ENCODE measurements at regions not wholly inside any gene's neighbourhood (a gene's known extent, or its start where the extent isn't known, plus 50 kb on each side); places are given as distances from the start of the nearest gene placed in this dataset.

DNA sequence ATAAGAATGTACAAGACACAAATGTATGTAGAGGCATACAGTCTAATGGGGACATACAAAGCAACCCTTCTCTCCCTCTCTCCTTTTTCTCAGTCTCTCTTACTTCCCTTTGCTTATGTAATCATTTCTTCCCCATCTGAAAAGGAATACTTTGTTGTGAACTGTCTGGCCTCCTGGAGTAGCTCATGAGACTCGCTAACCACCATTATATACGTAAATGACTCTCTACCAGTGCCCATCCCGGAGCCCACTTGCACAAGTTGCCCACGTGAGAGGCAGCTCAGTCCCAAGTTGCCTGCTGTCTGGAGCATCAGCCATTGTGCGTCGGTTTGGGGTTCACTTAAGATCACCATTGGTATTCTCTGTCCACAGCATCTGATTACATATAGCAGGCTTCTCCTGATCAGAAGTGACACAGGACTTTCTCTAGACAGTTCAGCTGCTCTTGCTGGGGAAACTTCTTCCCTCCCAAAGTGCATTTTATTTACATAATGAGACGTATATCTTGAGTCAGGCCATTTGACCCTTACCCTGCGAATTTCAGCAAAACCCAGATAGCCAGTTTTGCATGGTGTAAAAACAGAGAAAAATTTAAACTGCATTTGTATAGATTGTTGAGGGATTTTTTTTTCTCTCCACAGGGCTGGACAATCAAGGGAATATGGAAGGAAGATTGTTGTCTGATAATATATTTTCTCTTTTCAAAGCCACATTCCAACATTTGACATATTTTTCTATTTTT is 220.7 kb upstream of the EGLN3 start:
- no peak for DNase-seq
- H3F3A ChIP-seq (ENCODE audit: insufficient read depth, low read depth) = no peaks in the 10 kb centered on the region
- no peak overlapping the region for H2AFZ ChIP-seq
- no peaks in the 10 kb centered on the region for H3K4me1 ChIP-seq (replicated peaks; ENCODE audit: insufficient read depth)
- no peak overlapping the region for H3K4me2 ChIP-seq
- TF ChIP-seq EZH2 (IDR thresholded peaks at IDR 0.05; ENCODE audit: low read depth) = no peak
- TF ChIP-seq, protein P1, sequence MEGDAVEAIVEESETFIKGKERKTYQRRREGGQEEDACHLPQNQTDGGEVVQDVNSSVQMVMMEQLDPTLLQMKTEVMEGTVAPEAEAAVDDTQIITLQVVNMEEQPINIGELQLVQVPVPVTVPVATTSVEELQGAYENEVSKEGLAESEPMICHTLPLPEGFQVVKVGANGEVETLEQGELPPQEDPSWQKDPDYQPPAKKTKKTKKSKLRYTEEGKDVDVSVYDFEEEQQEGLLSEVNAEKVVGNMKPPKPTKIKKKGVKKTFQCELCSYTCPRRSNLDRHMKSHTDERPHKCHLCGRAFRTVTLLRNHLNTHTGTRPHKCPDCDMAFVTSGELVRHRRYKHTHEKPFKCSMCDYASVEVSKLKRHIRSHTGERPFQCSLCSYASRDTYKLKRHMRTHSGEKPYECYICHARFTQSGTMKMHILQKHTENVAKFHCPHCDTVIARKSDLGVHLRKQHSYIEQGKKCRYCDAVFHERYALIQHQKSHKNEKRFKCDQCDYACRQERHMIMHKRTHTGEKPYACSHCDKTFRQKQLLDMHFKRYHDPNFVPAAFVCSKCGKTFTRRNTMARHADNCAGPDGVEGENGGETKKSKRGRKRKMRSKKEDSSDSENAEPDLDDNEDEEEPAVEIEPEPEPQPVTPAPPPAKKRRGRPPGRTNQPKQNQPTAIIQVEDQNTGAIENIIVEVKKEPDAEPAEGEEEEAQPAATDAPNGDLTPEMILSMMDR (conservative IDR thresholded peaks at IDR 0.05) = no peak
- no peaks in the 10 kb centered on the region for H4K20me1 ChIP-seq (ENCODE audit: insufficient read depth)
- H3K79me2 ChIP-seq (ENCODE audit: low read depth) = no peaks in the 10 kb centered on the region
- no TSS peak for BruUV-seq (replicated peaks)
- POLR2A ChIA-PET (ENCODE audit: unreplicated experiment) = interaction anchor here (0.6 kb wide), 1 partner anchor 1425 kb away, joined by 5 read pairs; no protein-coding TSS in a partner anchor
- H3K27me3 ChIP-seq (ENCODE audit: insufficient read depth, low read depth) = no peaks in the 10 kb centered on the region
- no peaks in the 10 kb centered on the region for H3K9me3 ChIP-seq (ENCODE audit: insufficient read depth, low read depth)
- H3K36me3 ChIP-seq (ENCODE audit: low read depth) = no peaks in the 10 kb centered on the region
- H3K4me3 ChIP-seq = no peak overlapping the region
- intact Hi-C loops (cut with micrococcal nuclease; ENCODE audit: unreplicated experiment) = no loop called here
- no peaks in the 10 kb centered on the region for H3K9me2 ChIP-seq (ENCODE audit: insufficient read depth)
- CTCF ChIA-PET = no interaction called here
- H3K27ac ChIP-seq = no peak overlapping the region

DNA sequence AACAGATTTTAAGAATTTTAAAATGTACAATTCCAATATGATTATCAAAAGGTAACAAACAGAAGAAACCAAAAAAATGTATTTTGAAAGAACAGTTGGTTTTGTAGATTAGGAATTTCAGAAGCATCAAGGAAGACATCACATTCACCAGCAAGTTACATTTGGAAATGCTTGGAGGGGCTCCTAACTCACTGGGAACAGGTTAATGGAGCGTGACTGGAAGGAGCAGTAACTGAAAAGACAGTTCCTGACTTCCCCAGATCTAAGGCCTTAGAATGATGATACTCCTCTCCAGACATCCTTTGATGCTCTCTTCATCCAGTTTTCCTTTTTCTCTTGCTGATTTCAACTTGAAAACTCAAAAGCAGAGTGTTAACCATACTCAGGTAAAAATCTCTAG is 220.0 kb upstream of the EGLN3 start:
- no peak for DNase-seq
- no peaks in the 10 kb centered on the region for H3K36me3 ChIP-seq (ENCODE audit: low read depth)
- TF ChIP-seq, protein P1 (conservative IDR thresholded peaks at IDR 0.05) = no peak
- no peak for TF ChIP-seq EZH2 (IDR thresholded peaks at IDR 0.05; ENCODE audit: low read depth)
- H3K79me2 ChIP-seq (ENCODE audit: low read depth) = no peaks in the 10 kb centered on the region
- intact Hi-C loops (cut with micrococcal nuclease; ENCODE audit: unreplicated experiment) = no loop called here
- no peaks in the 10 kb centered on the region for H3K27me3 ChIP-seq (ENCODE audit: insufficient read depth, low read depth)
- H3K4me2 ChIP-seq = no peak overlapping the region
- H3K4me1 ChIP-seq (replicated peaks; ENCODE audit: insufficient read depth) = no peaks in the 10 kb centered on the region
- no peak overlapping the region for H2AFZ ChIP-seq
- no peak overlapping the region for H3K4me3 ChIP-seq
- BruUV-seq (replicated peaks) = no TSS peak
- H3K9me3 ChIP-seq (ENCODE audit: insufficient read depth, low read depth) = no peaks in the 10 kb centered on the region
- no peaks in the 10 kb centered on the region for H3K9me2 ChIP-seq (ENCODE audit: insufficient read depth)
- no peaks in the 10 kb centered on the region for H4K20me1 ChIP-seq (ENCODE audit: insufficient read depth)
- CTCF ChIA-PET = interaction anchor here (0.6 kb wide), 1 partner anchor 1787 kb away, joined by 9 read pairs; no protein-coding TSS in a partner anchor
- no peaks in the 10 kb centered on the region for H3F3A ChIP-seq (ENCODE audit: insufficient read depth, low read depth)
- H3K27ac ChIP-seq = no peak overlapping the region
- POLR2A ChIA-PET (ENCODE audit: unreplicated experiment) = no interaction called here

DNA sequence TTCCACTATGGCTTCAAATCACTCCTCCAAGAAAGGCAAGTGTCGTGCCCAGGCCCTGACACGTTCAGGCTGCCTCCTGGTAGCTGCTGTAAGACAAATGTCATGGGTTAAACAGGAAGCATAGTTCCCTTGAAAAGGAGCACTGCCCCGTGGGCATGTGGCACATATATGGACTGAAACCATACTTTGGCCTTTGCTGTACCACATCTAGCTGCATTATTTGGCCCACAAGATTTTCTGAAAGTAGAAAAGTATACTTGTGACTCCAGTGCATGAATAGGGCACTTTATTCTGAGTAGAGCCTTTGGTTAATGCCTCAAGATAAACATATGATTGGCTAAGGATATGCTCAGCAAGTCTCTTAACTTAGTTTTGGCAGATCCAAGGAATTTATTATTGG is 218.7 kb upstream of the EGLN3 start:
- H2AFZ ChIP-seq = no peak overlapping the region
- no TSS peak for BruUV-seq (replicated peaks)

More for the DNA sequence above, 218.7 kb upstream of the EGLN3 start:
- H3F3A ChIP-seq (ENCODE audit: insufficient read depth, low read depth) = no peaks in the 10 kb centered on the region
- H3K4me2 ChIP-seq = no peak overlapping the region
- H3K27ac ChIP-seq = no peak overlapping the region
- POLR2A ChIA-PET (ENCODE audit: unreplicated experiment) = no interaction called here
- no peaks in the 10 kb centered on the region for H3K36me3 ChIP-seq (ENCODE audit: low read depth)
- DNase-seq = no peak
- H3K79me2 ChIP-seq (ENCODE audit: low read depth) = no peaks in the 10 kb centered on the region
- no peak overlapping the region for H3K4me3 ChIP-seq
- no peaks in the 10 kb centered on the region for H4K20me1 ChIP-seq (ENCODE audit: insufficient read depth)
- CTCF ChIA-PET = no interaction called here
- intact Hi-C loops (cut with micrococcal nuclease; ENCODE audit: unreplicated experiment) = no loop called here
- no peaks in the 10 kb centered on the region for H3K9me2 ChIP-seq (ENCODE audit: insufficient read depth)
- TF ChIP-seq EZH2 (IDR thresholded peaks at IDR 0.05; ENCODE audit: low read depth) = no peak
- TF ChIP-seq, protein P1 (conservative IDR thresholded peaks at IDR 0.05) = no peak
- no peaks in the 10 kb centered on the region for H3K4me1 ChIP-seq (replicated peaks; ENCODE audit: insufficient read depth)
- H3K27me3 ChIP-seq (ENCODE audit: insufficient read depth, low read depth) = no peaks in the 10 kb centered on the region
- no peaks in the 10 kb centered on the region for H3K9me3 ChIP-seq (ENCODE audit: insufficient read depth, low read depth)
